ENCODE measurements at regions not wholly inside any gene's neighbourhood (a gene's known extent, or its start where the extent isn't known, plus 50 kb on each side); places are given as distances from the start of the nearest gene placed in this dataset.

- RAD21 ChIA-PET (ENCODE audit: unreplicated experiment) = no interaction called here
- FAIRE-seq (no peak), DNase-seq (ENCODE audit: low read depth, low spot score) (no peak), ATAC-seq (no peak)
- no peaks in the 10 kb centered on the region for H3K27me3 ChIP-seq (replicated peaks in 1 of 2; ENCODE audit: control insufficient read depth in 2 of 2, insufficient read depth in 2 of 2, low read length in 1 of 2)
- POLR2A ChIA-PET = no interaction called here
- H3K9ac ChIP-seq (ENCODE audit: control insufficient read depth, insufficient read depth, low read length) = no peak overlapping the region
- in situ Hi-C loops (cut with MboI) (no loop called here), intact Hi-C loops (cut with micrococcal nuclease; ENCODE audit: unreplicated experiment) (no loop called here)
- H3K9me3 ChIP-seq (replicated peaks; ENCODE audit: control insufficient read depth, insufficient read depth, low read length) = no peaks in the 10 kb centered on the region
- no peak overlapping the region for H3K4me2 ChIP-seq (ENCODE audit: control insufficient read depth, insufficient read depth)
- H3K4me3 ChIP-seq = no peak overlapping the region
- no TSS peak for BruUV-seq (replicated peaks)
- no peak overlapping the region for H2AFZ ChIP-seq (ENCODE audit: control insufficient read depth, low read depth, low read length)
- no peak overlapping the region for H3K27ac ChIP-seq (ENCODE audit: control insufficient read depth, insufficient read depth)
- WGBS (ENCODE audit: insufficient coverage, insufficient replicate concordance, low lambda C conversion rate, missing lambda C conversion rate) = 0% methylated on average over 1 of the region's 1 CpG
- no peaks in the 10 kb centered on the region for H3K79me2 ChIP-seq (ENCODE audit: control insufficient read depth, insufficient read depth, low read length)
- no peaks in the 10 kb centered on the region for H3K36me3 ChIP-seq (ENCODE audit: control insufficient read depth in 2 of 2, insufficient read depth in 2 of 2, low read length in 1 of 2)
- no peak for TF ChIP-seq EZH2 (IDR thresholded peaks at IDR 0.05; ENCODE audit: borderline replicate concordance, control insufficient read depth, low read depth, low read length)
- TF ChIP-seq ZZZ3 (IDR thresholded peaks at IDR 0.05; ENCODE audit: control insufficient read depth, insufficient read length, low read depth) = no peak
- TF ChIP-seq EP300 (IDR thresholded peaks at IDR 0.05; ENCODE audit: borderline replicate concordance in 1 of 2, control insufficient read depth in 1 of 2, low read depth in 2 of 2, low read length in 2 of 2) = no peak
- no peak for TF ChIP-seq JUNB (IDR thresholded peaks at IDR 0.05)
- TF ChIP-seq SP1 (IDR thresholded peaks at IDR 0.05; ENCODE audit: low read depth, low read length) = no peak
- TF ChIP-seq ZBED1 (IDR thresholded peaks at IDR 0.05; ENCODE audit: borderline replicate concordance) = no peak
- no peak for TF ChIP-seq ZSCAN29 (IDR thresholded peaks at IDR 0.05)
- TF ChIP-seq, protein P1, sequence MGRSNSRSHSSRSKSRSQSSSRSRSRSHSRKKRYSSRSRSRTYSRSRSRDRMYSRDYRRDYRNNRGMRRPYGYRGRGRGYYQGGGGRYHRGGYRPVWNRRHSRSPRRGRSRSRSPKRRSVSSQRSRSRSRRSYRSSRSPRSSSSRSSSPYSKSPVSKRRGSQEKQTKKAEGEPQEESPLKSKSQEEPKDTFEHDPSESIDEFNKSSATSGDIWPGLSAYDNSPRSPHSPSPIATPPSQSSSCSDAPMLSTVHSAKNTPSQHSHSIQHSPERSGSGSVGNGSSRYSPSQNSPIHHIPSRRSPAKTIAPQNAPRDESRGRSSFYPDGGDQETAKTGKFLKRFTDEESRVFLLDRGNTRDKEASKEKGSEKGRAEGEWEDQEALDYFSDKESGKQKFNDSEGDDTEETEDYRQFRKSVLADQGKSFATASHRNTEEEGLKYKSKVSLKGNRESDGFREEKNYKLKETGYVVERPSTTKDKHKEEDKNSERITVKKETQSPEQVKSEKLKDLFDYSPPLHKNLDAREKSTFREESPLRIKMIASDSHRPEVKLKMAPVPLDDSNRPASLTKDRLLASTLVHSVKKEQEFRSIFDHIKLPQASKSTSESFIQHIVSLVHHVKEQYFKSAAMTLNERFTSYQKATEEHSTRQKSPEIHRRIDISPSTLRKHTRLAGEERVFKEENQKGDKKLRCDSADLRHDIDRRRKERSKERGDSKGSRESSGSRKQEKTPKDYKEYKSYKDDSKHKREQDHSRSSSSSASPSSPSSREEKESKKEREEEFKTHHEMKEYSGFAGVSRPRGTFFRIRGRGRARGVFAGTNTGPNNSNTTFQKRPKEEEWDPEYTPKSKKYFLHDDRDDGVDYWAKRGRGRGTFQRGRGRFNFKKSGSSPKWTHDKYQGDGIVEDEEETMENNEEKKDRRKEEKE (IDR thresholded peaks at IDR 0.05) = no peak
- SMC1A ChIA-PET (ENCODE audit: uncharacterized antibody, unreplicated experiment) = no interaction called here
- no peaks in the 10 kb centered on the region for H3K4me1 ChIP-seq (ENCODE audit: control insufficient read depth, insufficient read depth, low read length)
- CTCF ChIA-PET = interaction anchor here (0.6 kb wide), 1 partner anchor 480 kb away, joined by 3 read pairs; no protein-coding TSS in a partner anchor
- H4K20me1 ChIP-seq (ENCODE audit: control insufficient read depth, insufficient read depth) = no peaks in the 10 kb centered on the region
Observed at GRCh38 chr1:105386489-105386888, 1636.8 kb downstream of the AMY1C start.

All from GM12878 (cell line).